HG03439 (cell line): ENCODE measurements at regions not wholly inside any gene's neighbourhood (a gene's known extent, or its start where the extent isn't known, plus 50 kb on each side); places are given as distances from the start of the nearest gene placed in this dataset.

Experiments used
- ATAC-seq: cut with Tn5 transposase; IDR thresholded peaks from one replicate; pipeline ENCODE4 v1.9.1; 2021; ENCODE audit warnings: mild to moderate bottlenecking, moderate library complexity; ENCODE audit not compliant: unreplicated experiment

GRCh38 chr5:17690473-17690872, 56.2 kb downstream of the TAF11L14 start:
- no peak for ATAC-seq

DNA sequence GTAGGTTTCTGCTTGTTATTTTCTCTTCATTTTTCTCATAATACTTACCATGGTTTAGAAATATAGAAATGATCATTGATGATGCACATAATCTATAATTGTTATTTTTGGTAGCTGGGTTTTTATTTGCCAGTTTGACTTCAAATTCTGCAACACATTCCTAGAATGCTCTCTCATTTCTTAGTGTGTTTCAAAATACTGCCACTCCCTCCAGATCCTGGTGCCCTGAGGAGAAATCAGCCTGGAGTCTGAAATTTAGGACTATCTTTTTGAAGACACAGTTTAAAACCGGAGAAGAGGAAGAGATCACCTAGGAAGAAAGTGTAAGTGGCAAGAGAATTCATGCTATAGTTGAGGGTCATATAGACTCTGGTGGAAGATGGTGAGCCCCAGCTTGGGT, 57.5 kb downstream of the TAF11L14 start:
- no peak for ATAC-seq

GRCh38 chr5:17694371-17694770, 60.1 kb downstream of the TAF11L14 start:
- ATAC-seq, result no peak

DNA sequence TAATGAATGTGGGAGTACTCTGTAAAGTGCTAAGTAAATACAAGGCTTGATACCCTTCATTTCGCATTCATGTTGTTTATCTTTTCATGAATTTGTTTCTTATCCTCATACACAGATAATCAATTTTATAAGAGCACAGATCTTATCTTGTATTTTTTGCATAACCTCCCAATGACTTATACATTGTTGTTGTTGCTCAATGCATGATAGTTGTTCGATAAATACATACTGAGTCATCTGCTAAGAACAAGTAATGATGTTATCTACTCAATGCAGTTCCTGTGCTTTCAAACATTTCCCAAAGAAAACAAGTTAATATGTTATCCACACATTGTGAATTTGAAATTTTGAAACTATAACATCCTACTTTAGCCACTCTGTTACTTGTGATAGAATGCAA, 60.7 kb downstream of the TAF11L14 start:
- no peak for ATAC-seq

- no peak for ATAC-seq
Measured at GRCh38 chr5:17696627-17697026, 62.4 kb downstream of the TAF11L14 start.

- ATAC-seq, result no peak
Measured at GRCh38 chr5:17697671-17698070, 63.4 kb downstream of the TAF11L14 start.

GRCh38 chr5:17709011-17709710, 74.9 kb downstream of the TAF11L14 start:
- ATAC-seq, result no peak

DNA sequence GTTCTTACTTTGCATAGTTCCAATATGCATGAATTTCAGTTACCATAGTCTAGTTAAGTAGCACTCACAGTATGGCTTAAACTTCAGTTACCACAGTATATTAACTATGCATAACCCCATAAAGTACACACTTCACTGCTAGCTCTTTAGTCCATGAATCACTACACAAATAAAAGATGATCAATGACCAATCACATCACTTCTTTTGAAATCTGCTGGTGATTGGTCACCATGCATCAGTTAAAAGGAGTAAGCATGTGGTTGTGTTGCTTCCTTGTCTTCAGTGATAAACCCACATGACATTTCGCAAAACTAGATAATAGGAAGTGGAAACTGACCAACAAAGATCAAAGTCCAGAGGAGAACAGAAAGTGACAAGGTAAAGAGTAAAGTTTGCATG, 79.0 kb downstream of the TAF11L14 start:
- no peak for ATAC-seq

GRCh38 chr5:17714186-17714585, 79.9 kb downstream of the TAF11L14 start:
- no peak for ATAC-seq

GRCh38 chr5:17719592-17719991, 85.3 kb downstream of the TAF11L14 start:
- no peak for ATAC-seq

GRCh38 chr5:17720071-17720470, 85.8 kb downstream of the TAF11L14 start:
- no peak for ATAC-seq

- ATAC-seq, result no peak
Measured at GRCh38 chr5:17723876-17724275, 89.6 kb downstream of the TAF11L14 start.

DNA sequence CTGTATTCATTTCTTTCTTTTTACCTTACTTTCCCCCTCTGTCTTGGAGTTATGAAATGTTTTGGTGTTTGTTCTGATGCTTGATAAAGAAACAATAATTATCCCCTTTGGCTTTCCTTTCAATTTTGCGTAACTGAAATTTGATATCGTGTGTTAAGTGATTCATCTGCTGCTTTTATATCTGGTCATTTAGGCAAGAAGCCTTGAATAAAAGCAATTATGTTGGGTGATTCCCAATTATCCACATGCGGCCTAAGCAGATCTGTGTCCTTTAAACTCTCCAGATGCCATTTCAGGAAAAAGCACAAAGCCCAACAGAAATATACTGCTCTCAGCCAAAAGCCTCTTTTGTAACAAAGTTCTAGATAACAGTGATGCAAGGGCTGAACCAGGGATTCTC, 92.8 kb downstream of the TAF11L14 start:
- no peak for ATAC-seq

GRCh38 chr5:17730421-17730820, 96.2 kb downstream of the TAF11L14 start:
- no peak for ATAC-seq

GRCh38 chr5:17732351-17732923, 98.2 kb downstream of the TAF11L14 start:
- ATAC-seq, result no peak

- no peak for ATAC-seq
Measured at GRCh38 chr5:17734011-17734410, 99.8 kb downstream of the TAF11L14 start.

DNA sequence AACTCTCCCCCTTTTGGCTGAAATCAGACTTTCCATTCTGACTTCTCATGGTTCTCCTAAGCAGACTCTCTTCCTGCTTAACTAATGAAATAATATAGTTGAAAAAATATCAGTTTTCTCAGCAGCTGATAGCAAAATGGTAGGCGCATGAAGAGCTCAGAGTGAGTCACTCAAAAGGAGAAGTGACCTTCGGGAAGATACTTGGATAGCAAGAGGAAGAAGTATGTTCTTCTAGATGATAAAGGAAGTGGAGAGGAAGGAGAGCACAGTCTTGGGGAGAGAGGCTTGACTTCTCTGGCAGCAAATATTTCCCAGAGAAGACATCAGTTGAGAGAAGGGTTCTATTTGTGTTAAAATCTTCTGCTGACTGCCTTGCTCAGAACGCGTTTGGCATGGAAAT, 101.5 kb downstream of the TAF11L14 start:
- ATAC-seq, result no peak

- no peak for ATAC-seq
Measured at GRCh38 chr5:17737092-17737491, 102.8 kb downstream of the TAF11L14 start.

DNA sequence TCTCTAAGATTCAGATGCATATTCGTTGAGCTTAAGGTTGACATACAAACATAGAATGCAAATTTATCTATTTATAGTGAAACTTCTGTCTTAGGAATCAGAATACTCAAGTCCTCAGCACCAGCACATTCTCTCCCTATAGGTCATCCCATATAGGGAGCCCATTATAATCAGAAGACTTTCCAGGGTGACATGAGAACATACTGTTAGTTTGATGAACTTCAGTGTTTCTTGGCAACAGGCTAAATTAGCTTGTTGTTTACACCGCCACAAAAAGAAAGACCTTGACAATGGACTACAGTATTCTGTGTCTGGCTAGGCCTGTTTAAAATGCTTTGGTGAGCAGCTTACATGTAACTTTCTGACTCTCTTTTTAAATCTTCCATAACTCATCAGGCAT, 104.2 kb downstream of the TAF11L14 start:
- ATAC-seq, result no peak

DNA sequence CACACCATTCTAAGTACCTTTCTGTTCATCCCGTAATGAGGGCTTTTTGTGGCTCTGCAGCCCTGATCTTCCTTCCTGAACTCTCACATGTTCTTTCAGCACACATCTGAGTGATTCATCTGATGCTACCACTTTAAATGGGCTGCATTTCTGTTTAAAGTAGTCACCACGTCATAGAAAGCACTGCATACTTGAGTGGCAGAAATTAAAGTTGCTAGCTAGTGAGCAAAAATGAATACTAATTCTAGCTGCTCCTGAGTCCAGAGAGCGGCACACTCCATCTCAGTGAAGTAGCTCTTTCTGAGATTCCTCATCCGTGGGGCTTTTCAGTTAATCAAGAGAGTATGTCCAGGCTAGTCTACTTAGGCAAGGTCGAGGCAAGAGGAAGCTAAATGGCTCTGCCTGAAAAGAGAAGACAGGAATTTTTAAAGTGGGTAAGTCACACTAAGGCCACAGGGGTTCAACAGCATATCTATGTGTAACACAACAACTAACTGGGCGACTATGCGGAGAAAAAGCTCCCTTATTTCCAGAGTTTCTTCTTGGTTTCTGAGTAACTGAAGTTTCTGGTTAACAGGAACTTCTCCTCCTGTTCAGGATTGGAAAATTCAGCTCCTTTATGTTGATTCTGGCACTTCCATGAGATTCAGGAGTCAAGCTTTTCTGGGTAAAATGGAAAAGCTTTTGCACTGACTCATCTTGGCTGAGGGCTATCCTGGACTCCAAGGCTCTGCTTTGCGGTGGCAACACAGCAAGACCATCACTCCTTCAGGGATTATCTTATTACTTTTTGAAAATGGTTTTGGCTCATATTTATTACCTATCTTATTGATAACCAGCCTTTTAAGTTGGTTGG, 109.5 kb downstream of the TAF11L14 start:
- no peak for ATAC-seq

- no peak for ATAC-seq
Measured at GRCh38 chr5:17748201-17748600, 113.9 kb downstream of the TAF11L14 start.

DNA sequence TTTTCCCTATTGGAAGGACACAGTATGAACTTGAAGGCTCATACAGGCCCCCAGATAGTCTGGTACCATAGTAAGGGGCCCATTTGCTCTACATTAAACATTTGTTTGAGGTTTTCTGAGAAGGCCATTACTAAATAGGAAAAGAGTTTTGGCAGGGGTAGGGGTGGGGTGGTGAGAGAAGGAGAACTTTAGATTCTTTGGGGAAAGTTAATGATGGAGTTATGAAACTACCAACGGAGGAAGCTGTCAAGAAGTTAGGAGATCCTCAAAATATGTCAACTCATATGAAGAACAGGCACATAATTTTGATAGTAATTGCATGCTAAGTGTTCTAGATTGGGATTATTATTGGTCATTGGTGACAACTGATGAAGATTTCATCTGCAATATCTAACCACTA, 114.7 kb downstream of the TAF11L14 start:
- ATAC-seq, result no peak
